Coronary artery (tissue), 2 donors: ENCODE measurements at regions not wholly inside any gene's neighbourhood (a gene's known extent, or its start where the extent isn't known, plus 50 kb on each side); places are given as distances from the start of the nearest gene placed in this dataset.

Experiments
- DNase-seq: peaks from one replicate; pipeline ENCODE4 v3.0.0-alpha.2; 2017; ENCODE audit warnings: low spot score
- H3K27ac ChIP-seq, 2 donors: fragments of 200-600 bp; sonication (generic); one replicate each; pipeline ENCODE4 v1.5.1; 2016 to 2019
- H3K4me3 ChIP-seq: fragments of 200-600 bp; sonication (generic); 2 replicates; pipeline ENCODE4 v1.5.1; 2016; ENCODE audit warnings: mild to moderate bottlenecking, moderate library complexity
- CTCF ChIP-seq: fragments of 200-600 bp; sonication (generic); IDR thresholded peaks from one replicate; pipeline ENCODE4 v1.5.1; 2019; ENCODE audit warnings: antibody characterized with exemption

DNA sequence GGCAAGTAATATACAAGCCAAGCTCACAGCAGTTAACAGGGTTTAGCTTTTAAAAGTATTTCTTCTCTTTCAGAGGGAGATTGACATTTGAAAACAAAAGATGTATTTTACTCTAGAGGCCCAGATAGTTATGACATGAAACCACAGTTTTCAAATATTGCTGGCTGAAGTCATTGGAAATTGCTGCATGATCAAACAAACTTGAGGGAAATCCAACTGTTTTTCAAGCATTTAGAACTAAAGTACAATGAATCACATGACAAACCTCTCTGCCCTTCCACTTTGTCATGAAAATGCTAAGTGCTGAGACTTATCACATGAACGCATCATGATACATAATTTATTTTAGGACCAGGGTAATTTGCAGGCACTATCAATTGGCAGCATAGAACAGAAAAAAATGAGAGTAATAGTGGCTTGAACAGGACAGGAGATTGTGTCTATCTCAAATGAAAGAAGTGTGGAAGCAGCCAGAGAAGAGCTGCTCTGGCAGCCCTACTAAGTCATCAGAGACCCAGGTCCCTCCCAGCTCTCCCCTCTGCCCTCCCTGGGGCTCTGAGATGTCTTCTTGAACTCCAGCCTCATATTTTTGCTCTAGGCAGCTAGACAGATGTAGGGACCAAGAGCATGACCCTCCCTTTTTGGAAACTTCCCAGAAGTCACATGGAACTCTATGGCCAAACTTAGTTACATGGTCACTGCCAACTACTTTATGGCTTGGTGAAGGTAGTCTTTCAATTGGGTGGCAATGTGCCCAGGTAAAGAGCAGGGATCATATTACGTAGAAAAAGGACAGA, 90.1 kb upstream of the PELI2 start:
- TF ChIP-seq CTCF = no peak
- no peak for DNase-seq
- peak overlapping the region; percentile 17 for H3K4me3 ChIP-seq
- H3K27ac ChIP-seq = peak overlapping the region in 1 of 2 donors; percentile 30

DNA sequence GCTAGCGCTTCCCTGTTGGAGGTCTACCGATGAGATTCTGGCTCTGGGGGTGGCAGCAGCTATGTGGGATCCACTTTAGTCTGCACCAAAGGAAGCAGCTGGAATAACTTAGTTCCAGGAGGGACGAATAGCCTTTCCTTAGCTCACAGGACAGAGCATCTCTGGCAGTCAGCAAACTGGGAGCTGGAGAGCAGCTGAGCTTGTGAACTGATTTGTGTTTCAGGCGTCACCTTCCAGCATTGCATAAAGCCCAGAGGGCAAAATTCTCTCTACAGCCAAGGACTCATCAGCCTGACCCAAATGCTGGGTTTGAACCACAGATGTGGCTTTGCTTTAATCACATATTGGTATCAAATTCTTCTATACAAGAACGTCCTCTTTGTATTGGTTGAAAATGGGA, 81.9 kb upstream of the PELI2 start:
- H3K4me3 ChIP-seq = no peak overlapping the region
- no peak for DNase-seq
- H3K27ac ChIP-seq = no peak overlapping the region
- no peak for TF ChIP-seq CTCF

DNA sequence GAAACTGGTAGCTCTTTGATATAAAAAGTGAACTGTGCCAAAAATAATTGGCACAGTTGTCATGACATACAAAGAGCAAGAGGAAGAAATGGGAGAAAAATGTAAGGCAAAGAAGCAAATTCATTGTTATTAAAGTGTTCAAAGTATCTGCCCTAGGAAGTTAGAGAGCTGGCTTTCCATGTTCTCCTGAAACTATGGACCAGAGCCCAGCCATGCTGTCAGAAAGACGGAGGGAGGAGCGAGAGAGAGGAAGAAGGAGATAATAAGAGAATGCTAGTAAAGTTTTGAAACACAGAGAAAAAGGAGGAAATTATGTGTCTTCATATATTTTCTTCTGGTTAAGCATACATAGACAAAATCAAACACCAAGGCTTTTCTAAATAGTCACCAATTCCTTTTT, 78.1 kb upstream of the PELI2 start:
- DNase-seq = no peak
- H3K4me3 ChIP-seq = no peak overlapping the region
- TF ChIP-seq CTCF = no peak
- H3K27ac ChIP-seq = no peak overlapping the region

GRCh38 chr14:56044196-56044595, 74.0 kb upstream of the PELI2 start:
- H3K27ac ChIP-seq = no peak overlapping the region
- DNase-seq = no peak
- H3K4me3 ChIP-seq = no peak overlapping the region
- TF ChIP-seq CTCF = no peak

DNA sequence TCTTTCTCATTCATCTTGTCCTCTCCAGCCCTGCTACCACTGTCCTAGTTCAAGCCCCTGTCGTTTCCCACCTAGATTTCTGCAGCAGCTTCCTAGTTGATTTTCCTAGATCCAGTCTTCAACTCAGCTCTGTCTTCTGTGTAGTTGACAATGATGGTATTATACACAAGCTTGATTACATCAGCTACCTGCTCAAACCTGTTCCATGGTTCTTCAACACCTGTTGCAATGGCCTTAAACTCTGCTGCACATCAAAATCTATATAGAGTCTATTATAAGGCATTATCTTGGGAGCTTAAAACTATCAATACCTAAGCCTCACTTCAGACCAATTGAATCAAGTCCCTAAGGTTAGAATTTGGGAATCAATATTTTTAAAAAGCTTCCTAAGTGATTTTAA, 71.7 kb upstream of the PELI2 start:
- Histone ChIP-seq H3K27ac (no peak overlapping the region), H3K4me3 (no peak overlapping the region)
- no peak for TF ChIP-seq CTCF
- DNase-seq = no peak

GRCh38 chr14:56046996-56047395, 71.2 kb upstream of the PELI2 start:
- no peak for DNase-seq
- no peak overlapping the region for H3K4me3 ChIP-seq
- no peak overlapping the region for H3K27ac ChIP-seq
- TF ChIP-seq CTCF = no peak

DNA sequence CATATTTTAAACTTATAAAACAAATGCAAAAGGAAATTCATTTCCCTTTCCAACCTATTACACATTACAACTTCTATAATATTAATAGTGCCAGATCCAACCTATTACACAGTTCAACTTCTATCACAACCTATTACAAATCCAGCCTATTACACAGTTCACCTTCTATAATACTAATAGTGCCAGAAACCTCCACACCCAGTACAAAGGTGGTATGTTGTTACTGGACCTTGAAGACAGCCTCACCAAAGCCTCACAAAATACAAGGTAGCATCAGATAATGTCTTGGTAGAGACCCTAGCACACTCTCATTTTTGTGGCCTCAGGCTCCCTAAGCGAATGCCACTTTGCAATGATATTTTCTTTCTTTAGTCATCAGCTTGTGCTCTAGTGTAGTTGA, 68.7 kb upstream of the PELI2 start:
- H3K27ac ChIP-seq = no peak overlapping the region
- no peak for TF ChIP-seq CTCF
- no peak for DNase-seq
- no peak overlapping the region for H3K4me3 ChIP-seq
